ENCODE measurements at regions not wholly inside any gene's neighbourhood (a gene's known extent, or its start where the extent isn't known, plus 50 kb on each side); places are given as distances from the start of the nearest gene placed in this dataset.

- DNase-seq, result no peak
- peaks cover 4 to 12% of the 10 kb centered on the region in 2 donors for H3K4me1 ChIP-seq (replicated peaks in 1 of 2)
- no peaks in the 10 kb centered on the region for H3K36me3 ChIP-seq (replicated peaks in 1 of 2)
- no peaks in the 10 kb centered on the region for H3K27me3 ChIP-seq
- intact Hi-C loops (cut with DNase I), result no loop called here
- H3K27ac ChIP-seq, result peak overlapping the region in 2 of 5 donors; percentile 13 to 48
- no peaks in the 10 kb centered on the region for H3K9me3 ChIP-seq (replicated peaks in 1 of 3)
- TF ChIP-seq CTCF (IDR thresholded peaks at IDR 0.05) (no peak), POLR2A (IDR thresholded peaks at IDR 0.05) (no peak)
- H3K4me3 ChIP-seq, result no peak overlapping the region
- WGBS, 4 donors, result 95 to 100% (median 98%) methylated on average over 1 of the region's 1 CpG
These were observed 136.9 kb upstream of the SPOPL start for GRCh38 chr2:138364554-138365162.

GRCh38 chr2:138365581-138365980 lies 136.0 kb upstream of the SPOPL start:
- Histone ChIP-seq H3K9me3 (replicated peaks in 1 of 3) (no peaks in the 10 kb centered on the region), H3K36me3 (replicated peaks in 1 of 2) (no peaks in the 10 kb centered on the region), H3K4me1 (replicated peaks in 1 of 2) (peaks cover 4 to 12% of the 10 kb centered on the region in 2 donors), H3K27ac (no peak overlapping the region), H3K27me3 (no peaks in the 10 kb centered on the region), H3K4me3 (no peak overlapping the region)
- DNase-seq, result no peak
- intact Hi-C loops (cut with DNase I), result no loop called here
- 70 to 88% (median 78%) methylated on average over 3 of the region's 3 CpGs for WGBS, 4 donors
- TF ChIP-seq POLR2A (IDR thresholded peaks at IDR 0.05) (no peak), CTCF (IDR thresholded peaks at IDR 0.05) (no peak)

GRCh38 chr2:138369856-138370255 lies 131.7 kb upstream of the SPOPL start:
- Histone ChIP-seq H3K9me3 (replicated peaks in 1 of 3) (no peaks in the 10 kb centered on the region), H3K27me3 (no peaks in the 10 kb centered on the region), H3K27ac (no peak overlapping the region), H3K36me3 (replicated peaks in 1 of 2) (no peaks in the 10 kb centered on the region), H3K4me1 (replicated peaks in 1 of 2) (peaks cover 4 to 9% of the 10 kb centered on the region in 2 donors), H3K4me3 (no peak overlapping the region)
- DNase-seq, result no peak
- TF ChIP-seq CTCF (IDR thresholded peaks at IDR 0.05) (no peak), POLR2A (IDR thresholded peaks at IDR 0.05) (no peak)
- intact Hi-C loops (cut with DNase I), result loop anchor here in 1 of 2 donors (10.0 kb wide), 2 partner anchors 415 to 425 kb away; partner anchors contain the start of gene NXPH2

- H3K27me3 ChIP-seq, result no peaks in the 10 kb centered on the region
- H3K9me3 ChIP-seq (replicated peaks in 1 of 3), result no peaks in the 10 kb centered on the region
- H3K4me3 ChIP-seq, result no peak overlapping the region
- peak in 2 of 7 donors; percentile 15 to 27 for DNase-seq
- WGBS, 4 donors, result 42 to 61% (median 44%) methylated on average over 1 of the region's 1 CpG
- H3K4me1 ChIP-seq (replicated peaks in 1 of 2), result no peaks in the 10 kb centered on the region
- no peaks in the 10 kb centered on the region for H3K36me3 ChIP-seq (replicated peaks in 1 of 2)
- intact Hi-C loops (cut with DNase I), result loop anchor here in 1 of 2 donors (10.0 kb wide), 2 partner anchors 411 to 429 kb away; partner anchors contain the start of gene NXPH2
- H3K27ac ChIP-seq, result no peak overlapping the region
- TF ChIP-seq CTCF (IDR thresholded peaks at IDR 0.05), result peak; percentile 33 to 79 (median 62)
- no peak for TF ChIP-seq POLR2A (IDR thresholded peaks at IDR 0.05)
These were observed 127.6 kb upstream of the SPOPL start for GRCh38 chr2:138373993-138374408.

All from adrenal gland (tissue), 9 donors.